ENCODE measurements at regions not wholly inside any gene's neighbourhood (a gene's known extent, or its start where the extent isn't known, plus 50 kb on each side); places are given as distances from the start of the nearest gene placed in this dataset.

DNA sequence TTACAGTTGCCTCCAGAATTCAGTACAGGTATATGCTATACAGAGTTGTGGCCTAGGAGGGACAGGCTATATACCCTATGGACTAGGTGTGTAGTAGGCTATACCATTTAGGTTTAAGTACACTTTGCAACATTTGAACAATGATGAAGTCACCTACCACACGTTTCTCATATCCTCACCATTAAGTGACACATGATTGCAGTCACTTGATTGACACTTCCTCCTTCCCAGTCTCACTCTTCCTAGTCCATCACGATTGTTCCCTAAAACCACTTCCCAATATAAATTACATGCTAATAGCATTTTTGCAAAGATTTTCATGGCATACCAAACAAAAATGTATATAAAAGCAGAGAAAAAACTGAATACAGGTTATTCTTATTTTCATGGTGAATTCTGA, 312.2 kb downstream of the EPB41L4A start:
- no peak for TF ChIP-seq EZH2 (IDR thresholded peaks at IDR 0.05; ENCODE audit: low read depth)
- TF ChIP-seq, protein P1, sequence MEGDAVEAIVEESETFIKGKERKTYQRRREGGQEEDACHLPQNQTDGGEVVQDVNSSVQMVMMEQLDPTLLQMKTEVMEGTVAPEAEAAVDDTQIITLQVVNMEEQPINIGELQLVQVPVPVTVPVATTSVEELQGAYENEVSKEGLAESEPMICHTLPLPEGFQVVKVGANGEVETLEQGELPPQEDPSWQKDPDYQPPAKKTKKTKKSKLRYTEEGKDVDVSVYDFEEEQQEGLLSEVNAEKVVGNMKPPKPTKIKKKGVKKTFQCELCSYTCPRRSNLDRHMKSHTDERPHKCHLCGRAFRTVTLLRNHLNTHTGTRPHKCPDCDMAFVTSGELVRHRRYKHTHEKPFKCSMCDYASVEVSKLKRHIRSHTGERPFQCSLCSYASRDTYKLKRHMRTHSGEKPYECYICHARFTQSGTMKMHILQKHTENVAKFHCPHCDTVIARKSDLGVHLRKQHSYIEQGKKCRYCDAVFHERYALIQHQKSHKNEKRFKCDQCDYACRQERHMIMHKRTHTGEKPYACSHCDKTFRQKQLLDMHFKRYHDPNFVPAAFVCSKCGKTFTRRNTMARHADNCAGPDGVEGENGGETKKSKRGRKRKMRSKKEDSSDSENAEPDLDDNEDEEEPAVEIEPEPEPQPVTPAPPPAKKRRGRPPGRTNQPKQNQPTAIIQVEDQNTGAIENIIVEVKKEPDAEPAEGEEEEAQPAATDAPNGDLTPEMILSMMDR (conservative IDR thresholded peaks at IDR 0.05) = no peak
